GM19397 (cell line): ENCODE measurements at regions not wholly inside any gene's neighbourhood (a gene's known extent, or its start where the extent isn't known, plus 50 kb on each side); places are given as distances from the start of the nearest gene placed in this dataset.

Experiments
- ATAC-seq: cut with Tn5 transposase; IDR thresholded peaks from one replicate; pipeline ENCODE4 v1.9.1; 2021; ENCODE audit warnings: mild to moderate bottlenecking, moderate library complexity; ENCODE audit not compliant: unreplicated experiment

DNA sequence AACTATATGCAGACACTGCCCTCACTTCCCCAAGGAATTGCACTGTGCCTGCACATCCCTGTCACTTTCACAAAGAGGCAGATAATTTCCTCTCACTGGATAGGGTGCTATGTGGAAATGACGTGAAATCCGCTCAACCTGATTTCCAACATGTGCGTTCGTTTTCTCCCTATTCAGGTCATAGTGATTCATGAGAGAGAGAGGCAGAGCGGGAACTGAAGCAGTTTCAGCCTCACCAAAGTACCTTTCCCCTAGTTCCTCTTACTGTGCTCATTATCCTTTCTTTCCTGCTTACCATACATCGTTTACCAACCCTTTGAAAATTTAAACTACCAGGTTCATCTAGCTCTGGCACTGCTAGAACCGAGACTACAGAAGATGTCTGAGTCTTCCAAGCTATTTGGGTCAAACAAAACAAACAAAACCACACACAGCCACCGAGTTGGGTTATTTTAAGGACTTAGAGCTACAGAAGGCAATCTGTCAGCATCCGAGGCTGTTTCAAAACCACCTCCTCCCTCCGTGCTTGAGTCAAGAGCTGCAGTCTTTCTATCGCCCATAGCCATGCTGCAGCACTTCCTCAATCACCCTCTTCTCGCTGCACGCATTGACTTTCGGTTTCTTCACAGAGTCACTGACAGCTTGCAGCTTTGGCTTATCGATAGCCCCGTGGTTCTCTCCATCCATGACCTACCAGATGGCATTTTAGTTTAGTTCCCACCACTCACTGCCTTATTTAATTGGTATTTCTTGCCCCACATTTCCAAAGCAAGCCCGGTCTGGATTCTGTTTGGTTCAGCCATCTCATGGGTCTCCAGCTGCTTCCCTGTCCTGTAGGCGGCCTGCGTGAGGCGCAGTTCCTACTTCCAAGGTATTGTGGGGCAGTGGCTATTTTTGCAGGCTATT, 1395.8 kb downstream of the EFNB2 start:
- peak; percentile 98 for ATAC-seq

DNA sequence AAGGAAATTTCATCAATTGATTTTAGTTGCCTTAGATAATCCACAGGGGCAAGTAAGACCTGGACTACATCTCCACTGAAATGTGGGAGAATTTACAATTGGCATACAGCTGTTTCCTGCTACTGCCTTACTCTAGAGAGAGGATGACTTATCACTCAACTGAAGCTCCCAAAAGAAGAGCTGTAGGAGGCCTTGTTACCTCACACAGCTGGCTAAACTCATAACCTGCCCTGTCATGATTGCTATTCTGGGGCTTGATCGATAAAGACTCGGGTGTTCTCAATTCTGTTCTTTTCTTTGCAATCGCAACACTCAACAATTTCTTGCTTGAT, 1396.4 kb downstream of the EFNB2 start:
- ATAC-seq: peak; percentile 4

DNA sequence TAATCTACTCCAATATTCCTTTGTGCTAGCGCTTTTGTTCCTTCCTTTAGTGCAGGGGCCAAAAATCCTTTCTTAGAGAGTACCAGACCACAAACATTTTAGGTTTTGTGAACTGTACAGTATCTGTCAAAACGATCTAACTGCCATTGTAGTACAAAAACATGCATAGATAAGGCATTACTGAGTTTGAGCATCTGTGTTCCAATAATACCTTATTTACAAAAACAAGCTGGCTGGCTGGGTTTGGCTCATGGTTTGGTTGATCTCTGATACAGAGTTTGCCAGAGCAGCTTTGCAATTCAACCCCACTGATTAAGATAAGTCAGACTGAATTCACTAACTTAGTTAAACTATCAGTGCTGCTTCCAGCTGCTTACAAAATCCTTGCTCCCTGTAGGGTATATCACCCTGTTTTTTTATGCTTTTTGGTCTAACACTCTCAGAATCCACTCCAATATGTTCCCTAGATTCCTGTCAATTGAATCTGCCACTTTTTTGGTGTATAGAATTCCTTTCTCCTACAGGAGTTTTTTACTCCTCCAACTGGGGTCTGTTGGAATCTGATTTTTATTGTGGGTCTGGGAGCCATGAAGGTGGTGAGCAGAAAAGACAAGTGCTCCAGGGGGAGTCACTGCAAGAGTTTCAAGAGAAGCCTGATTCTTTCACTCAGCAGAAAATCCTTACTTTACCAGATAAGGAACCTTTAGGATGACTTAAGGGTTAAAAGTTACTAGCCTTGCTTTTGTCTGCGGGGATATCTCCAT, 1399.4 kb downstream of the EFNB2 start:
- no peak for ATAC-seq

DNA sequence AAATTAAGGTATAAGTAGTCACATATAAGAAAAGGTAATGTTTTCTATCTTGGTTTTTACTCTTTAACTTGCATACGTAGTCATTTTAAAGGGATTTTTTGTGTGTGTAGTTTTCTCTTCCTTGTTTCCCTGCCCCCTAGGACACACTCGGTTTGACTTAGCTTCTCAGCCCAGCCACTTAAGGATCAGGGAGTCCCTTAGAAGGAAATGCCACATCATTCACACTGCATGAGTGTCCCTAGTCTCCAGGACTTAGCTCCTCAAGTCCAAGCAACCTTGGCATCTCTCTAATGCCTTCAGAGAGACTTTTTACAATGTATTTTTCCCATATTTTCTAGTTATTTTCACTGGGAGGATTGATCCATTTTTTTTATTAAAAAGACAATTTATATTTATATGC, 1407.7 kb downstream of the EFNB2 start:
- ATAC-seq: no peak

DNA sequence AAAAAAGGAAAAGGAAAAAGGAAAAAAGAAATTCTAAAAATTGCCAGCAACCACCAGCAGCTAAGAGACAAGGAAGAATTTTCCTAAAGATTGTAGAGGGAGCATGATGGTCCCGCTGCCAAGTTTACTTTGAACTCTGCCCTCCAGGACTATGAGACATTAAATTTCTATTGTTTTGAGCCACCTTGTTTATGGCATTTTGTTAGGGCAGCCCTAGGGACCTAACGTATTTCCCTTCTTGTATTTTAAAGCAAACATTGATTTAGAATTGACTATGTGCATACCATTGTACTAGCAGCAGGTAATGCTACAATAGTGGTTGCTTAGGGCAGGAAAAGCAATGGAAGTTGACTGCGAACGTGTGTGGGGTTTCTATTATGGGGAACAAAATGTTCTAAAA, 1414.2 kb downstream of the EFNB2 start:
- no peak for ATAC-seq

DNA sequence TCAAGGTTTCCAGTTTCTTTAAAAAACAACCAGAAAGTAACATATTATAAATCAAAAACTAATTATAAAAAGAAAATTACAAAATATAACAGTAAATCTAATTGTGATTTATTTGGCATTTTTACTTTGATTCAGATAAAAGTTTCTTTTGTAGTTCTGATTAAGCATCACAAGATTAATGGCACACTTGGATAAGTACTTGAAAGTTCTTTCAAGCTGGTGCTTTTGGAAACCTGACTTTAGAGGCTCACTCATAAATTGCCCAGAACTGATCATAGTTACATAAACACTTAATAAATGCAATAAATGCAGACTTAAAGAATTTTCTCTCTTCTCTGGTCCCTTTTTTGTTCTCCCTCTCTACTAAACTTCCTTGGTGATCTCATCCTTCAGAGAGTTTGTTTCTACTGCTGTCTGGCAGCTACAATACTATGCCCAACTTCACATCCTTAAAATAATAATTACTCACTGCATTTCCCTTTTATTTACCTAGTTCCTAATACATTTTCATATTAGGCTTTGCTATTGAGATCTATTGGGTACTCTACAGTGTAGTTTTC, 1417.0 kb downstream of the EFNB2 start:
- no peak for ATAC-seq

DNA sequence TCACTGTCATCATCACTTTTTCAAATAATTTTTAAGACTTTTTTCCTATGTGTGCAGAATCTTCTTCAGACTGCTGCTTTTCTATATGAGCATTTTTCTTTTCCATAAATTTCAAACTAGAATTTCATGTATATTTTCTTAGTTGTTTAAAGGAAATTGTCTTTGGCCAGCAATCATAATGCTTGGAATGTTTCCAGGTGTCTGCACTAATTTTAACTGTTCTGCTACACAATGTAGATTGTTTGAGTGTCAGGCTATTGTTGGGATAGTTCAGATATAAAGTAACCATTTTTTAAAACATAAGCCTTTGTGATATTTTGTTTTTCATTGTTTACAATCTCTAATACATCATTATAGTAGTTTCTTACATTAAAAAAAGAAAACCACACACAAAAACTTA, 1418.5 kb downstream of the EFNB2 start:
- no peak for ATAC-seq

DNA sequence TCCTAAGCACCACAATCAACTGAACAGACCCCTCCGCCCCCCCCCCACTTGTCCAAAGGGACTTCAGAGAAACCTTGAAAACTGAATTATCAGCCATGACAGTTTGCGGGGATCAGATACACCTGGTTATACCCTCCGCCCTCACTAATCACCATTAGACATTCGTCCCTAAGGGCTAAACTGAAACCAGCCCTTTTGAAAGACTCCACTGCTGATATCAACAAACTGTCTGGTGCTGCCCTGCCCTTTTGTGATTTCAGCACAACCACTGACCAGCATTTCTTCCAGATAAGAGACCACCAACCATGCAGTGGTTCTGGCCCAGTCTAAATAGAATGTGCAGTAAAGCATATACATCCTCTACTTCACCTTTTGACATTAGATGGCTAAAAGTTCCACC, 1422.9 kb downstream of the EFNB2 start:
- no peak for ATAC-seq

DNA sequence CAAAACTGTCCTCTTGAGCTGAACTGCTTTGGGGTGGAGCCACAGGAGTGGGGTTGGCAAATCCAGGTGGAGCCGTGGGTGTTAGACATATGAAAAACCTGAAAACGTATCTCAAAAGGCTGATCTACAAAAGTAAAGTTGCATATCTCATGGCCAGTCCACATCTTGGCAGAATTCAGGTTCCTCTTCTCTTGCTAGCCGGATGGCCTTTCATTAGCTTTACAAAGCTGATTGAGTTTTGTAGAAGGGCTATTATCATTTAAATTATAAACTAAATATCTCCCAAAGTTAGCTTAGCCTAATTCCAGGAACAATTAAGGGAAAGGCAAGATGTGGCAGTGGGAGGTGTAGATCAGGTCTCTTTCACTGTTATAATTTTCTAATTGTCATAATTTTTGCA, 1427.7 kb downstream of the EFNB2 start:
- no peak for ATAC-seq

DNA sequence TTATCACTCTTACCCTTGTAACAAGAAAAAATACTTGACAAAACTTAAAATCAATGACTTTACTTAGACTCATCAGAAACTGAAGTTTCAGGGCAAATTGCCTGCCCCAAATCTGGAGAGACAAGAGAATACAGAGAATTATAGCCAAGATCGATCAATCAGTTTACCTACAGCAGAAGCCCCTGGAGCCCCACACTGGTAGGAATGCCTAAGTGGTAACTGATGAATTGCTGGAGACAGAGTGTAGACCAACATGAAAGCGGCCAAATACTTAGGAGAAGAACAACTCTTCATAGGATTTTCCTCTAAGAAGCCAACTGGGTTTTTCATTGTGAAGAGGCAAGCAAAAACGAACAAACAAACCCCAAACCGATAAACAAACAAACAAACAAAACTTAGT, 1430.0 kb downstream of the EFNB2 start:
- no peak for ATAC-seq

DNA sequence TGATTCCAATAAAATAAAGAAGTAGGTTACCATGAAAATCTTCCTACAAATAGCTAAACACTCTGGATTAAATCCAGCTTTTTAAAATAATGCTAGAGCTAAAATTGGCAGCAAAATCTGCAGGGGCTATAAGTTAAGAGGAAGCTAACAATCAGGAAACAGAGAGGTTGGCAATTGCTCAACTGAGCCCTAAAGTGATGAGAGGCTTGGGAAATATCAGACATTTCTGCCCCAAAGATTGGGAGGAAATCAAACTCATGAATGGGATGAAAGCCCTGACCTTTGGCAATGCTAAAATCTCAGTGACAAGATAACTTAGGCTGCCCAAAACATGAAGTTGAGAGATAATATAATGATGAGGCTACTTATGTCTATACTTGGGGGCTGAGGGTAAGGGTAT, 1437.9 kb downstream of the EFNB2 start:
- no peak for ATAC-seq

DNA sequence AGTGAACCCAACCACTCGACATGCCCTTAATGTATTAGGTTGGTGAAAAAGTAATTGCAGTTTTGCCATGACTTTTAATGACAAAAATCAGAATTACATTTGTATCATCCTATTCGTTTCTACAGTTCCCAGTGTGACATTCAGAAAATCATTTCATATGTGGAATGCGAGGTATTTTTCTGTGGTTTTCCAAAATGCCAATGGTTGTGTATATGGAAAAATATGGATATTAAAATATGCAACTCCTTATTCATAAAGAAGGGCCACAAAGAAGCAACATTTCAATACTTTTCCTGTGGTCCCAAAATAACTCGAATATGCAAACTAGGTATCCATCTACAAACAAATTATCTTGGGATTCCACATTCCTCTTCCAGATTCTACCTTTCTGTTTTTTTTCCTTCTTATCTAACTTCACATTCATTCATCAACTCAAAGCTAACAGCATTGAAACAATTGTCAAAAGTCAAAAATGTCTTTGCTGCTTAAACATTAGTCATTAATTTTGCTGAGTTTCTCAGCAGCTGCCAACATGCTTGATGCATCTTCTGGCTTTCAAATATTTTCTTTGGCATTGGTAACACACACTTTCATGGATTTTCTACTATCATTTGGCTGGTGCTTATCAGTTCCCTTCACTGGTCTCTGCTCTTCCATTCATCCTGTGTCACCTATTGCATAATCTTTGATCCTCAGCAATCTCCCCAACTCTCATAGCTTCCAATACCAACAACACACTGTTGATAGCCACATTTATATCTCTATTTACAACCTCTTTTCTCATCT, 1445.4 kb downstream of the EFNB2 start:
- ATAC-seq: no peak

DNA sequence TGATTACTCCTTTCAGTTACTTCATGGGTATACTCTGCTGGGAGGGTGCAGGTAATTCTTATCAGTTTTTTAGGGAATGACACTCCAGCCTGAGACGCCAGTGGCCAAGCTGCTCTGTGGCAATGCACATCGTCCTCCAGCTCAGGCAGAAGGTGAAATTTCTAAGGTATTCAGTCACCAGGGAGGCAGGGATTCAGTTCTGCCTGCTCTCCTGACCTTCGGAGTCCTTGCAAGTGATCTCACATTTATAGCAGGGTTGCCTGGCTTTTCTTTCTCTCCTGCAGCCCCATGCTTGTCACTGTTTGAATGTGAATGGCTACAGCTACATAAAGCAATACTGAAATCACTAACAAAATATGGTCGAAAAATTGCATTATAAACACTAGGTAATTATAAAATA, 1447.5 kb downstream of the EFNB2 start:
- no peak for ATAC-seq

DNA sequence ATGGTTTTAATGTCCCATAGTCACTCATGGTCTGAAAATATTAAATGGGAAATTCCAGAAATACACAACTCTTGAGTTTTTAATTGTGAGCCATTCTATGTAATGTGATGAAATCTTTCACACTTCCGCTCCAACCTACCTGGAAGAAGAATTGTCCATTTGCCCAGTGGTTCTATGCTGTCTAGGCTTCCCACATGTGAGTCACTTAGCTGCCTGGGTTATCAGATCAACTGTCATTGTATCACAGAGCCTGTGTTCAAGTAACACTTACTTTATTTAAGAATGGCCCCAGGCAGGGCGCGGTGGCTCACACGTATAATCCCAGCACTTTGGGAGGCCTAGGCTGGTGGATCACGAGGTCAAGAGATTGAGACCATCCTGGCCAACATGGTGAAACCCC, 1450.5 kb downstream of the EFNB2 start:
- ATAC-seq: no peak

DNA sequence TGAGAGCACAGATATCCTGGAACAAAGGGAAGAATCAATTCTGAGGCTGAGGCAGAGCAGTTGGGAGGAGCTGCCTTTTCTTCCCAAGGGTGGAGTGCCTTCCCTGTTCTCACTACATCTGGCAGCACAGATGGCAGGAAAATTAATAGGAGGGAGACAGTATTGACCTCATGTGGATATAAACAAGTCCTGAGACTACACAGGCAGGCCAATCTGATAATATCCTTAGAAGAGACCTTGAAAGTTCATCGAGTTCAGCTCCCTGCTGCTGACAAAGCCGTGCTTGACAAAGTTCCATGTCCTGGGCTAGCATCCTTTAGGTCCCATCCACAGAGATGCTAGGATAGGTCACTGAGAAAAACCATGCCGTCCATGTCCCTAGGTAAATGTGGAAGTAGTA, 1451.5 kb downstream of the EFNB2 start:
- no peak for ATAC-seq

DNA sequence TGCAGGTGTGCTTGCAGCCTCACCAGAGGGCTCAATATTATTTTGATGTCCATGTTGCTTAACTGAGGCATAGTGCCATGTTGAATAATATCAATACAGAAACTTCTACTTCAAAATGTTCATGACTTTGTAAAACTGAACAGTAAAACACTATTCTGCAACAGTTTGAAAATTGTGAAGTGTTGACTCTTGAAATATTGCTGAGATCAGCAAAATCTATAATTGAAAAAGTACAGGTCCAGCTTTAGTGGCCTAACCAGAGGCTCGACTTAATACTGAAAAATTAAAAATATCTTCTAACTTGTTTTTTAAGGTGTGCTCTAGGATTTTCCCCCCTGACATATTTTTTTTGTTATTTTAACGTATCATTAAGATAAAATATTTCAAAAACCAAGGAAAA, 1460.7 kb downstream of the EFNB2 start:
- ATAC-seq: no peak

DNA sequence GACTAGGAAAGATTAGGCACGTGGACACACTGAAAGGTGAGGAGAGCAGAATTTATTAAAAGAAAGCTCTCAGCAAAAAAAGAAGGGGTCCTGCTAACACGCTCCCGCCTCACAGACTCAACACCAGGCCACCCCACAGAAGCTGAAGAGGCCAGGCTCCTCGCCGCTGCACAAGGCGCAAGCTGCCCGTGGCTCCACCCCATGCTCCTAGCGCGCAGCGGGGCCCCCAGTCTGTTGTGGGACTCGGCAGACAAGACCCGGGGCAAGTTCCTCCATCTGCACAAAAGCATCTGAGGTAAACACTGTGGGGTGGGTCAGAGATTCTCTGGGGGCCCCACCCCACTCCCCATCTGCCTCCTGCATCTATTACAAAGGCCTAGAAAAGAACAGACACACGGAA, 1462.4 kb downstream of the EFNB2 start:
- no peak for ATAC-seq

DNA sequence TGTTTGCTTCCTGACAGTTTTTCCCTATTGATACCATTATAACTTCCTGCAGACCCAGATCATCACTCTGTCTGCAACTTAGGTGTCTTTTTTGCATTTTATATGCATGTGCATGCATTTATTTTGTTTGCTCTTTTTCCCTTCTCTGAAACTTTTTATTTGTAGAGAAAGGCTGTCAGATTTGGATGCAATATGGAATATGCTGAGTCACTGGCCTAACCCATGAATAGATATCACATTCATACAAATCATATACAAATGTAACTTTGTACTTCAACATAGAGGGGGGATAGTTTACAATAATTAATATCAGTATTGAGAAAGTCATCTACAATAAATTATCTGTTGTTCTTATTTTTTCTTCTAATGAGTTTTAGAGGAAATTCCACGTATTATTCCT, 1465.0 kb downstream of the EFNB2 start:
- no peak for ATAC-seq

DNA sequence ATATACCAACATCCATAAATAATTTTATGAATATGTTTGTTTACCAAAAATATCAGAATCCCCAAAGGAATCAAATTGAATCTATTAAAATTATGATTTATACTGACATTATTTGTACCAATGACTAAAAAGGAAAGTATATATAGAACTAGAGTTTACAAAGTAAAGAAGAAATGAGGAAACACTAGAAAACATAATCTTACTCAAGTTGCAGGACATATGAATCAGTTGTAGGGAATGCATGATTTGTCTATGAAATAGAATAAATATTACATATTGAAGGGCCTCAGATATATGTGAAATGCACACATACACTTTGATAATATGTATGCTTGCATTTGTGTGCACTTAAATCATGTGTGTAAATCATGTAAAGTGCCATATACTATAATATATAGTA, 1466.4 kb downstream of the EFNB2 start:
- no peak for ATAC-seq

DNA sequence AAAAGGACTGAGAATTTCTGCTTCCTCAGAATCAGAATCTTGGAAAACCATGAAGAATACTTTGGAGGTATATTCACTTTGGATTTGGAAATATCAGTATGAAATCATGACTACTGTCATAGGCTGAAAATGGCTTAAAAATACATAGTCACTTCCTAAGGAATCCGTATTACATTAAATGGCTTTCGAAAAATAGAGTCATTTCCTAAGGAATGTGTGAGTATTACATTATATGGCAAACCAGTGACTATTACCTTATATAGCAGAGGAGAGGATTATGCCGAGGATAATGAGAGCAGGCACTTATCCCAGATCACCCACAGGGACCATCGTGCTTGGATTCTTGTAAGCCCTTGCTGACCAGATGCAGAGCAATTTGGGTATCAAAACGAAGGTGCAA, 1471.8 kb downstream of the EFNB2 start:
- no peak for ATAC-seq

DNA sequence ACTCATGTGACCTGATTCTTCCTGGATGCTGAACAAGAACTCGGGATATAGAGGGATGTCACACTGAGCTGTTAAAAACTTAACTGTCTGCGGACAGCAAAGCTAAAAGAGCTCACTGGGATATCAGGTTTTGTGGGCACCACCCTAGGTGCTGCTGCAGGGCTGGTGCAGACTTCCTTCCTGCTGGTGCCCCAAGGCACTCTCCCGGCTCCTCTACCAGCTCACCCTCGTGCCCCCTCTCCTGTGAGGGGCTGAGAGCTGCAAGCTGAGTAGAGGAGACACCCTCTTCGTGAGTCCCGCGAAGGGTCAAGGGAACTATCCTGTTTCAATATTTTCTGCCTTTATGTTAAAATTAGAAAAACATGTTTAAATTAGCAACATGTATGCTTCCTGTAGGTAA, 1475.7 kb downstream of the EFNB2 start:
- ATAC-seq: no peak
